K562 (cell line): ENCODE measurements at regions not wholly inside any gene's neighbourhood (a gene's known extent, or its start where the extent isn't known, plus 50 kb on each side); places are given as distances from the start of the nearest gene placed in this dataset.

ENCODE experiments used
- ATAC-seq: fragments of 200-7000 bp; cut with Tn5 transposase; 3 replicates; pipeline ENCODE4 v1.9.1; 2020; ENCODE audit warnings: moderate library complexity
- BruUV-seq: library from RNA; stranded (reverse); fragments of 400-500 nt; replicated peaks from 2 replicates; lab custom pipeline; 2021; lab: Mats Ljungman, UMichigan
- CTCF ChIA-PET: fragments of 300-600 bp; formaldehyde crosslinking; extraction: SDS; loops from one replicate; lab custom pipeline; 2021; ENCODE audit warnings: low intra/inter-chr PET ratio; lab: Yijun Ruan, JAX
- POLR2A ChIA-PET: fragments of 300-600, 350-650 bp; sonication (Branson Sonifier 250); formaldehyde crosslinking; extraction: SDS; loops from one replicate; lab custom pipeline; 2021; ENCODE audit warnings: antibody characterized with exemption, inconsistent platforms; lab: Yijun Ruan, JAX
- DNase-seq, 4 experiments: peaks; one replicate each; pipeline versions ENCODE4 v3.0.0 to v3.0.0-alpha.2; 2011 to 2018; ENCODE audit warnings: low spot score in 3 of 4, mixed read lengths in 3 of 4; ENCODE audit errors: extremely low read depth in 1 of 4
- FAIRE-seq: peaks from 2 replicates; lab custom pipeline; 2011; peaks lifted over from hg19 to GRCh38; lab: Jason Lieb, UNC
- H2AFZ ChIP-seq: 2 replicates; pipeline ENCODE4 v1.6.0; 2011; ENCODE audit warnings: low read depth, low read length, control low read depth, inconsistent platforms
- H3K27ac ChIP-seq: fragments of 200-600 bp; 3 replicates; pipeline ENCODE4 v1.8.0; 2011; ENCODE audit warnings: low read depth, mild to moderate bottlenecking, control low read depth, inconsistent platforms, low read length, moderate library complexity, mixed read lengths; ENCODE audit errors: extremely low read depth
- H3K27me3 ChIP-seq, 2 experiments: fragments of 300-600 bp in 1 of 2; 2 replicates in 1 of 2; 3 replicates in 1 of 2; pipeline versions ENCODE4 v1.6.0 to v1.8.0; 2011; ENCODE audit warnings: inconsistent platforms in 2 of 2, low read length in 2 of 2, mild to moderate bottlenecking in 1 of 2, mixed read lengths in 1 of 2, moderate library complexity in 1 of 2; ENCODE audit not compliant: control insufficient read depth in 2 of 2, insufficient read depth in 2 of 2
- H3K36me3 ChIP-seq: fragments of 300-600 bp; 3 replicates; pipeline ENCODE4 v1.8.0; 2011; ENCODE audit warnings: mild to moderate bottlenecking, low read length, inconsistent platforms; ENCODE audit not compliant: control insufficient read depth, insufficient read depth
- H3K4me1 ChIP-seq, 2 experiments: fragments of 200-600 bp in 1 of 2; replicated peaks in 1 of 2; 2 replicates in 1 of 2; 3 replicates in 1 of 2; pipeline versions ENCODE4 v1.5.1 to v1.8.0; 2011; ENCODE audit warnings: inconsistent platforms in 2 of 2, low read length in 2 of 2, mild to moderate bottlenecking in 1 of 2, mixed read lengths in 1 of 2, moderate library complexity in 1 of 2; ENCODE audit not compliant: control insufficient read depth in 2 of 2, insufficient read depth in 2 of 2
- H3K4me2 ChIP-seq: 2 replicates; pipeline ENCODE4 v1.6.1; 2011; ENCODE audit warnings: low read length, control low read depth, inconsistent platforms, mixed read lengths; ENCODE audit not compliant: insufficient read depth
- H3K4me3 ChIP-seq: fragments of 200-600 bp; sonication (generic), shearing (Covaris generic); 2 replicates; pipeline ENCODE4 v1.5.1; 2016; ENCODE audit warnings: control low read depth, inconsistent platforms
- H3K79me2 ChIP-seq: fragments of 200-600 bp; 3 replicates; pipeline ENCODE4 v1.8.0; 2011; ENCODE audit warnings: low read length, inconsistent platforms; ENCODE audit not compliant: control insufficient read depth, insufficient read depth
- H3K9ac ChIP-seq, 2 experiments: 2 replicates each; pipeline versions ENCODE4 v1.6.0 to v1.6.1; 2011; ENCODE audit warnings: low read depth in 2 of 2, low read length in 2 of 2, control low read depth in 1 of 2, inconsistent platforms in 1 of 2, mild to moderate bottlenecking in 1 of 2, mixed read lengths in 1 of 2; ENCODE audit not compliant: insufficient read depth in 1 of 2
- H3K9me1 ChIP-seq: one replicate; pipeline ENCODE4 v1.6.0; 2011; ENCODE audit warnings: inconsistent platforms, mild to moderate bottlenecking, low read length, moderate library complexity; ENCODE audit not compliant: control insufficient read depth, insufficient read depth
- H3K9me3 ChIP-seq: replicated peaks from 2 replicates; pipeline ENCODE4 v1.5.1; 2011; ENCODE audit warnings: low read depth, low read length, inconsistent platforms; ENCODE audit not compliant: control insufficient read depth, insufficient read depth
- H4K20me1 ChIP-seq: replicated peaks from 2 replicates; pipeline ENCODE4 v1.6.1; 2011; ENCODE audit warnings: low read length, inconsistent platforms, mixed read lengths; ENCODE audit not compliant: control insufficient read depth, insufficient read depth
- ARHGAP35 ChIP-seq: fragments of 450-650 bp; IDR thresholded peaks from 2 replicates; pipeline ENCODE4 v1.6.1; 2018; ENCODE audit not compliant: partially characterized antibody
- ATF1 ChIP-seq, 2 experiments: fragments of 450-650 bp in 1 of 2; IDR thresholded peaks; 2 replicates each; pipeline ENCODE4 v1.6.1; 2016; ENCODE audit warnings: missing compliant biosample characterization in 1 of 2, missing genetic modification characterization in 1 of 2
- BCL6 ChIP-seq: fragments of 250-450 bp; sonication (Bioruptor Pico); IDR thresholded peaks from 2 replicates; pipeline ENCODE4 v1.4.0; 2020
- BCOR ChIP-seq: fragments of 450-650 bp; IDR thresholded peaks from 2 replicates; pipeline ENCODE4 v1.6.1; 2016
- BHLHE40 ChIP-seq: IDR thresholded peaks from 2 replicates; pipeline ENCODE4 v1.6.1; 2011; ENCODE audit warnings: low read length, improper control_type of control experiment
- CTBP1 ChIP-seq: fragments of 450-650 bp; IDR thresholded peaks from 2 replicates; pipeline ENCODE4 v1.6.1; 2016; ENCODE audit warnings: borderline replicate concordance
- EGR1 ChIP-seq: fragments of 450-650 bp; conservative IDR thresholded peaks from 2 replicates; pipeline ENCODE4 v1.6.1; 2017; ENCODE audit warnings: mild to moderate bottlenecking
- ESRRA ChIP-seq: fragments of 450-650 bp; IDR thresholded peaks from 2 replicates; pipeline ENCODE4 v1.6.1; 2014; ENCODE audit warnings: low read depth, mild to moderate bottlenecking, moderate library complexity, borderline replicate concordance
- GATAD2B ChIP-seq: fragments of 450-650 bp; IDR thresholded peaks from 2 replicates; pipeline ENCODE4 v1.6.1; 2017; ENCODE audit warnings: mild to moderate bottlenecking, borderline replicate concordance
- MTA3 ChIP-seq: fragments of 450-650 bp; formaldehyde crosslinking; IDR thresholded peaks from 2 replicates; pipeline ENCODE4 v1.6.1; 2017; ENCODE audit warnings: mild to moderate bottlenecking, borderline replicate concordance
- NONO ChIP-seq, 2 experiments: fragments of 200-400 bp in 1 of 2; fragments of 450-650 bp in 1 of 2; formaldehyde crosslinking in 1 of 2; IDR thresholded peaks; 2 replicates each; pipeline ENCODE4 v1.6.1; 2017; ENCODE audit warnings: low read depth in 2 of 2, mild to moderate bottlenecking in 2 of 2, moderate library complexity in 2 of 2, low read length in 1 of 2
- RAD21 ChIP-seq, 2 experiments: fragments of 250-450 bp in 1 of 2; fragments of 450-650 bp in 1 of 2; sonication (Bioruptor Pico) in 1 of 2; formaldehyde crosslinking in 1 of 2; IDR thresholded peaks in 1 of 2; conservative IDR thresholded peaks in 1 of 2; 2 replicates each; pipeline versions ENCODE4 v1.4.0 to v1.8.0; 2020 to 2022; ENCODE audit warnings: mild to moderate bottlenecking in 2 of 2, moderate library complexity in 1 of 2
- SMC3 ChIP-seq: conservative IDR thresholded peaks from 2 replicates; pipeline ENCODE4 v1.6.1; 2011; ENCODE audit warnings: low read depth, low read length, improper control_type of control experiment; ENCODE audit not compliant: insufficient read depth
- SNIP1 ChIP-seq: fragments of 450-650 bp; IDR thresholded peaks from 2 replicates; pipeline ENCODE4 v1.7.1; 2017; ENCODE audit warnings: low read depth, mild to moderate bottlenecking
- THRAP3 ChIP-seq: fragments of 450-650 bp; IDR thresholded peaks from 2 replicates; pipeline ENCODE4 v1.6.1; 2016; ENCODE audit warnings: mild to moderate bottlenecking, inconsistent platforms, borderline replicate concordance
- ZNF583 ChIP-seq: fragments of 250-450 bp; sonication (Bioruptor Pico); IDR thresholded peaks from 2 replicates; pipeline ENCODE4 v1.4.0; 2020
- ZNF77 ChIP-seq: fragments of 250-450 bp; sonication (Bioruptor Pico); IDR thresholded peaks from 2 replicates; pipeline ENCODE4 v1.5.0; 2020
- WGBS: fragments of 100-300 bp; shearing (Covaris generic); methylation state at CpG from one replicate; pipeline ENCODE4 v1.1.6; 2016; ENCODE audit warnings: low coverage, mixed read lengths; ENCODE audit not compliant: insufficient coverage; ENCODE audit errors: missing lambda C conversion rate; 5-methylcytosine and 5-hydroxymethylcytosine counted together
- in situ Hi-C: fragments of 300-500 bp; cut with MboI; formaldehyde crosslinking; loops from 4 replicates; pipeline ENCODE4 v1.15.0; 2018; ENCODE audit warnings: inconsistent platforms, mixed read lengths
- intact Hi-C: fragments of 100-400 bp; cut with micrococcal nuclease; formaldehyde crosslinking; loops from 2 replicates; pipeline ENCODE4 v1.14.2; 2022
- TF ChIP-seq, protein P1 (sequence below), 3 experiments: IDR thresholded peaks in 2 of 3; conservative IDR thresholded peaks in 1 of 3; 2 replicates each; pipeline ENCODE4 v1.5.1; 2011 to 2012; ENCODE audit warnings: low read length in 3 of 3, mild to moderate bottlenecking in 3 of 3, control low read depth in 2 of 3, improper control_type of control experiment in 1 of 3, inconsistent platforms in 1 of 3, low read depth in 1 of 3, mixed read lengths in 1 of 3, moderate library complexity in 1 of 3; ENCODE audit not compliant: insufficient read depth in 2 of 3
- TF ChIP-seq, protein P2 (sequence below): sonication (generic); formaldehyde crosslinking; IDR thresholded peaks from 2 replicates; pipeline ENCODE4 v1.8.1; 2023; ENCODE audit warnings: mild to moderate bottlenecking, missing genetic modification reagents

DNA sequence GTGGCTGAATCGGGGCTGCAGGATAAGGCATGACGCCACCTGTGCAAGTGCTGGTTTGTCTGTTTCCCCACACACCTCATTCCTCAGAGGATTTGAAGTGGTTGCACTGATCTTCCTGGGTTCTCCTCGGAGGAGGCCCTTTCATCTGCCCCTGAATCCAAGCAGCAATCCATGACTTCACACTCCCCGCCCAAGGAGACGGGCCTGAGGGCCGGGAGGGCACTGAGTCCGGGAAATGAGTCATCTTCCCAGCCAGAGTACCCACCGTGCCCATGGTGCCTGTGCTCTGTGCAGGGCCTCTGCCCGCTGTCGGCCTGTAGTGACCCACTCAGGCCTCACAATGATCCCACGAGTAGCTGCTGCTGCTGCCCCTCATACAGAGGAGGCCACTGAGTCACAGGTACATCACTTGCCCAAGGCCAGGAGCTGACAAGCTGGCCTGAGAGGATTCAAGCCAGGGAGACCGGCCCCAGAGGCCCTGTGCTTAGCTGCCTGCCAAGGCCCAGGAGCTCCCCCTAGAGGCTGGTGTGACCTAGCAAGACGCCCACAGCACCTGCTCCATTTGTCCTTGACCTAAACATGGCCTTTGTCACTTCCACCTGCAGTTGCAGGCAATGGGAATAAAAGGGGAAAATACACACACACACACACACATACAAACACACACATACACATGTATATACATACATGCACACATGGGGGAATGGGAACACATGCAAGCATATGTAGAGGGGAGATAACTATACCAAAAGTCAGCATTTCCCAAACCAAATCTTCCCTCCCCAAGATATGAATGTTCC lies 240.0 kb downstream of the C16orf95 start:
- H3K36me3 ChIP-seq, result no peaks in the 10 kb centered on the region
- no peaks in the 10 kb centered on the region; the same call in 1 of the 2 replicates for H4K20me1 ChIP-seq
- no TSS peak for BruUV-seq
- peaks cover 3% of the 10 kb centered on the region for H3K9me3 ChIP-seq
- ChIA-PET POLR2A (no interaction called here), CTCF (interaction anchor here (1.8 kb wide), 1 partner anchor 513 kb away, joined by 10 read pairs; no protein-coding TSS in a partner anchor)
- DNase-seq (peak; percentile 53 to 73 (median 58)), FAIRE-seq (peak; percentile 78), ATAC-seq (peak; percentile 92)
- H3K79me2 ChIP-seq, result no peaks in the 10 kb centered on the region
- no peak overlapping the region for H3K4me3 ChIP-seq
- intact Hi-C loops, result no loop called here
- H3K4me2 ChIP-seq, result no peak overlapping the region
- H3K4me1 ChIP-seq, result no peaks in the 10 kb centered on the region
- no peak overlapping the region for H3K9ac ChIP-seq
- H2AFZ ChIP-seq, result no peak overlapping the region
- WGBS, result 10% methylated on average over 13 of the region's 13 CpGs
- peaks cover 7 to 23% of the 10 kb centered on the region in 2 experiments; a peak in 2 of 5 replicates for H3K27me3 ChIP-seq
- no peak overlapping the region for H3K27ac ChIP-seq
- in situ Hi-C loops, result no loop called here
- no peaks in the 10 kb centered on the region for H3K9me1 ChIP-seq
- peak; percentile 67; the same call in 1 of the 2 replicates for TF ChIP-seq ESRRA
- TF ChIP-seq ZNF583 (CRISPR knock-in tag), result no peak
- no peak for TF ChIP-seq GATAD2B
- peak; percentile 60; the same call in 1 of the 2 replicates for TF ChIP-seq SMC3
- TF ChIP-seq NONO (IDR thresholded peaks at IDR 0.05; ENCODE audit: low read depth in 2 of 2, low read length in 1 of 2), result no peak
- TF ChIP-seq CTBP1, result 0 out of 2 replicates have a peak, but pooled peaks have one; percentile 13
- no peak for TF ChIP-seq BCOR
- TF ChIP-seq RAD21 (CRISPR knock-in tag; conservative IDR thresholded peaks at IDR 0.05 in 1 of 2, IDR thresholded peaks at IDR 0.05 in 1 of 2), result peak in 1 of 2 experiments; percentile 62; a peak in 3 of 4 replicates
- no peak for TF ChIP-seq BCL6
- no peak for TF ChIP-seq THRAP3
- TF ChIP-seq, protein P1, sequence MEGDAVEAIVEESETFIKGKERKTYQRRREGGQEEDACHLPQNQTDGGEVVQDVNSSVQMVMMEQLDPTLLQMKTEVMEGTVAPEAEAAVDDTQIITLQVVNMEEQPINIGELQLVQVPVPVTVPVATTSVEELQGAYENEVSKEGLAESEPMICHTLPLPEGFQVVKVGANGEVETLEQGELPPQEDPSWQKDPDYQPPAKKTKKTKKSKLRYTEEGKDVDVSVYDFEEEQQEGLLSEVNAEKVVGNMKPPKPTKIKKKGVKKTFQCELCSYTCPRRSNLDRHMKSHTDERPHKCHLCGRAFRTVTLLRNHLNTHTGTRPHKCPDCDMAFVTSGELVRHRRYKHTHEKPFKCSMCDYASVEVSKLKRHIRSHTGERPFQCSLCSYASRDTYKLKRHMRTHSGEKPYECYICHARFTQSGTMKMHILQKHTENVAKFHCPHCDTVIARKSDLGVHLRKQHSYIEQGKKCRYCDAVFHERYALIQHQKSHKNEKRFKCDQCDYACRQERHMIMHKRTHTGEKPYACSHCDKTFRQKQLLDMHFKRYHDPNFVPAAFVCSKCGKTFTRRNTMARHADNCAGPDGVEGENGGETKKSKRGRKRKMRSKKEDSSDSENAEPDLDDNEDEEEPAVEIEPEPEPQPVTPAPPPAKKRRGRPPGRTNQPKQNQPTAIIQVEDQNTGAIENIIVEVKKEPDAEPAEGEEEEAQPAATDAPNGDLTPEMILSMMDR (IDR thresholded peaks at IDR 0.05 in 2 of 3, conservative IDR thresholded peaks at IDR 0.05 in 1 of 3; ENCODE audit: insufficient read depth in 2 of 3, low read depth in 1 of 3, low read length in 3 of 3), result peak; percentile 73 to 89 (median 75)
- TF ChIP-seq ATF1 (CRISPR knock-in tag; IDR thresholded peaks at IDR 0.05), result no peak
- TF ChIP-seq ATF1 (tag; IDR thresholded peaks at IDR 0.05), result 0 out of 2 replicates have a peak, but pooled peaks have one; percentile 18
- 0 out of 2 replicates have a peak, but pooled peaks have one; percentile 10 for TF ChIP-seq EGR1
- 0 out of 2 replicates have a peak, but pooled peaks have one; percentile 16 for TF ChIP-seq BHLHE40
- TF ChIP-seq, protein P2, sequence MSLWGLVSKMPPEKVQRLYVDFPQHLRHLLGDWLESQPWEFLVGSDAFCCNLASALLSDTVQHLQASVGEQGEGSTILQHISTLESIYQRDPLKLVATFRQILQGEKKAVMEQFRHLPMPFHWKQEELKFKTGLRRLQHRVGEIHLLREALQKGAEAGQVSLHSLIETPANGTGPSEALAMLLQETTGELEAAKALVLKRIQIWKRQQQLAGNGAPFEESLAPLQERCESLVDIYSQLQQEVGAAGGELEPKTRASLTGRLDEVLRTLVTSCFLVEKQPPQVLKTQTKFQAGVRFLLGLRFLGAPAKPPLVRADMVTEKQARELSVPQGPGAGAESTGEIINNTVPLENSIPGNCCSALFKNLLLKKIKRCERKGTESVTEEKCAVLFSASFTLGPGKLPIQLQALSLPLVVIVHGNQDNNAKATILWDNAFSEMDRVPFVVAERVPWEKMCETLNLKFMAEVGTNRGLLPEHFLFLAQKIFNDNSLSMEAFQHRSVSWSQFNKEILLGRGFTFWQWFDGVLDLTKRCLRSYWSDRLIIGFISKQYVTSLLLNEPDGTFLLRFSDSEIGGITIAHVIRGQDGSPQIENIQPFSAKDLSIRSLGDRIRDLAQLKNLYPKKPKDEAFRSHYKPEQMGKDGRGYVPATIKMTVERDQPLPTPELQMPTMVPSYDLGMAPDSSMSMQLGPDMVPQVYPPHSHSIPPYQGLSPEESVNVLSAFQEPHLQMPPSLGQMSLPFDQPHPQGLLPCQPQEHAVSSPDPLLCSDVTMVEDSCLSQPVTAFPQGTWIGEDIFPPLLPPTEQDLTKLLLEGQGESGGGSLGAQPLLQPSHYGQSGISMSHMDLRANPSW (CRISPR knock-in tag), result no peak
- no peak for TF ChIP-seq ARHGAP35
- TF ChIP-seq SNIP1, result no peak
- TF ChIP-seq ZNF77 (CRISPR knock-in tag), result no peak
- 0 out of 2 replicates have a peak, but pooled peaks have one; percentile 36 for TF ChIP-seq MTA3
